CD14-positive monocyte (primary cell): ENCODE measurements at regions not wholly inside any gene's neighbourhood (a gene's known extent, or its start where the extent isn't known, plus 50 kb on each side); places are given as distances from the start of the nearest gene placed in this dataset.
A peak's percentile ranks its signal among the peaks of the same experiment; 100 is the strongest.
"Not testable (repeated sequence)": the region's sequence is repeated elsewhere in the genome, so short reads cannot be mapped to it uniquely, and the experiment has no call there.

Experiments
- DNase-seq, 3 donors: peaks; one replicate each; pipeline ENCODE4 v3.0.0-alpha.2; 2011 to 2022
- H2AFZ ChIP-seq: 2 replicates; pipeline ENCODE4 v1.6.0; 2012; ENCODE audit warnings: mild to moderate bottlenecking, low read depth, low read length, inconsistent platforms; ENCODE audit not compliant: insufficient read depth, poor library complexity, severe bottlenecking
- H3K27ac ChIP-seq, 2 donors: 1 replicate in 1 of 2; 2 replicates in 1 of 2; pipeline ENCODE4 v1.5.1; 2012 to 2013; ENCODE audit warnings: low read length in 2 of 2, control low read depth in 1 of 2, inconsistent platforms in 1 of 2, low read depth in 1 of 2, mild to moderate bottlenecking in 1 of 2
- H3K27me3 ChIP-seq, 2 donors: one replicate each; pipeline versions ENCODE4 v1.6.0 to v1.6.1; 2011 to 2013; ENCODE audit warnings: low read length in 2 of 2; ENCODE audit not compliant: control insufficient read depth in 2 of 2, insufficient read depth in 2 of 2
- H3K36me3 ChIP-seq, 2 donors: replicated peaks in 1 of 2; 1 replicate in 1 of 2; 2 replicates in 1 of 2; pipeline versions ENCODE4 v1.5.1 to v1.6.1; 2012 to 2013; ENCODE audit warnings: low read length in 2 of 2, control low read depth in 1 of 2, inconsistent platforms in 1 of 2, mild to moderate bottlenecking in 1 of 2; ENCODE audit not compliant: insufficient read depth in 2 of 2, control insufficient read depth in 1 of 2
- H3K4me1 ChIP-seq, 2 donors: 1 replicate in 1 of 2; 2 replicates in 1 of 2; pipeline versions ENCODE4 v1.5.1 to v1.6.1; 2012 to 2013; ENCODE audit warnings: low read length in 2 of 2, control low read depth in 1 of 2, inconsistent platforms in 1 of 2, mild to moderate bottlenecking in 1 of 2, moderate library complexity in 1 of 2; ENCODE audit not compliant: insufficient read depth in 2 of 2, control insufficient read depth in 1 of 2
- H3K4me2 ChIP-seq: replicated peaks from 2 replicates; pipeline ENCODE3; 2012; ENCODE audit warnings: low read length, moderate library complexity, mild to moderate bottlenecking; ENCODE audit not compliant: poor library complexity, severe bottlenecking; ENCODE audit errors: extremely low read depth
- H3K4me3 ChIP-seq, 3 experiments: fragments of 200-600 bp in 1 of 3; sonication (generic) in 1 of 3; replicated peaks in 1 of 3; 1 replicate in 2 of 3; 2 replicates in 1 of 3; pipeline ENCODE4 v1.5.1; 2011 to 2013; ENCODE audit warnings: low read length in 3 of 3, mild to moderate bottlenecking in 3 of 3, control low read depth in 2 of 3, low read depth in 2 of 3, inconsistent platforms in 1 of 3, moderate library complexity in 1 of 3
- H3K79me2 ChIP-seq: 2 replicates; pipeline ENCODE4 v1.6.0; 2012; ENCODE audit warnings: mild to moderate bottlenecking, control low read depth, inconsistent platforms, low read length, moderate library complexity; ENCODE audit not compliant: insufficient read depth
- H3K9ac ChIP-seq: 2 replicates; pipeline ENCODE4 v1.6.0; 2017; ENCODE audit warnings: low read length, mild to moderate bottlenecking; ENCODE audit not compliant: insufficient read depth, poor library complexity, severe bottlenecking
- H3K9me3 ChIP-seq, 2 donors: replicated peaks in 1 of 2; 1 replicate in 1 of 2; 2 replicates in 1 of 2; pipeline versions ENCODE4 v1.5.1 to v1.6.1; 2012 to 2013; ENCODE audit warnings: low read length in 2 of 2, control low read depth in 1 of 2; ENCODE audit not compliant: control insufficient read depth in 1 of 2, insufficient read depth in 1 of 2
- H4K20me1 ChIP-seq: 2 replicates; pipeline ENCODE4 v1.6.0; 2012; ENCODE audit warnings: mild to moderate bottlenecking, low read length, control low read depth, moderate library complexity; ENCODE audit not compliant: insufficient read depth
- H3K27ac Mint-ChIP-seq, 7 donors: one replicate each; pipeline ENCODE4 v1.8.0; 2020; ENCODE audit warnings: mild to moderate bottlenecking in 7 of 7, mixed read lengths in 7 of 7, moderate library complexity in 6 of 7, inconsistent platforms in 2 of 7
- H3K27me3 Mint-ChIP-seq, 3 donors: one replicate each; pipeline ENCODE4 v1.8.0; 2021 to 2022; ENCODE audit warnings: low read depth in 3 of 3, mild to moderate bottlenecking in 3 of 3, mixed read lengths in 3 of 3, moderate library complexity in 3 of 3, inconsistent platforms in 1 of 3
- H3K36me3 Mint-ChIP-seq, 2 donors: one replicate each; pipeline ENCODE4 v1.8.0; 2020; ENCODE audit warnings: mixed read lengths in 2 of 2, inconsistent platforms in 1 of 2, mild to moderate bottlenecking in 1 of 2
- H3K4me1 Mint-ChIP-seq: one replicate; pipeline ENCODE4 v1.8.0; 2020; ENCODE audit warnings: mild to moderate bottlenecking, mixed read lengths
- H3K4me3 Mint-ChIP-seq, 2 donors: one replicate each; pipeline ENCODE4 v1.8.0; 2020; ENCODE audit warnings: mild to moderate bottlenecking in 2 of 2, mixed read lengths in 2 of 2, moderate library complexity in 1 of 2
- H3K9me3 Mint-ChIP-seq, 7 donors: one replicate each; pipeline ENCODE4 v1.8.0; 2020 to 2022; ENCODE audit warnings: mixed read lengths in 7 of 7, mild to moderate bottlenecking in 6 of 7, moderate library complexity in 6 of 7, inconsistent platforms in 2 of 7
- WGBS: methylation state at CpG from one replicate; pipeline ENCODE4 v1.1.5; 2013; ENCODE audit warnings: missing lambda C conversion rate; ENCODE audit not compliant: insufficient coverage; 5-methylcytosine and 5-hydroxymethylcytosine counted together
- intact Hi-C, 2 donors: fragments of 100-400 bp; cut with micrococcal nuclease; formaldehyde crosslinking; loops; one replicate each; pipeline versions ENCODE4 v1.15.0 to v1.15.1; 2023
- TF ChIP-seq, protein P1 (sequence below): fragments of 200-600 bp; IDR thresholded peaks from one replicate; pipeline ENCODE4 v1.8.0; 2022; ENCODE audit warnings: antibody characterized with exemption, mild to moderate bottlenecking

DNA sequence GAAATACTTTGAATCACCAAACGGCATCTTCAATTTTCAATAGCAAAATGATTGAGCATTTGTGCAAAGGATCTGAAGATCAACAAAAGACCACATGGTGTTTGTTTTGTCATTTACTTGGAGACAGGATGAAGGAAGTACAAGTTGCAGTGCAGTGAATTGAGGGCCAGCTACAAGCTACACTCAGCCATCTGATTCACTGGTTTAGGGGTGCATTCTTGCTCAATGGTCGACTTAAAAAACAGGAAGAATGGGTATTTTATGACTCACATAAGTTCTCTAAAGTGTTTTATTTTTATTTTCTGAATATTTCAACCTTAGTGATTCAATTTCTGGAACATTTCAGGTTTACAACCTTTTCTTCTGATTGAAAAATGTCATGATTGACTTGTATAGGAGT lies 412.1 kb upstream of the ADAMTSL1 start:
- H3K4me3 ChIP-seq: no peak overlapping the region
- no peak overlapping the region for H3K27ac Mint-ChIP-seq
- intact Hi-C loops: no loop called here
- no peaks in the 10 kb centered on the region for H3K9me3 Mint-ChIP-seq
- no peaks in the 10 kb centered on the region for H3K36me3 Mint-ChIP-seq
- WGBS: 100% methylated on average over 1 of the region's 2 CpGs
- peaks cover 0 to 2% (median 0%) of the 10 kb centered on the region in 3 donors for H3K27me3 Mint-ChIP-seq
- H3K27me3 ChIP-seq: no peaks in the 10 kb centered on the region
- H3K9me3 ChIP-seq: no peaks in the 10 kb centered on the region
- TF ChIP-seq, protein P1, sequence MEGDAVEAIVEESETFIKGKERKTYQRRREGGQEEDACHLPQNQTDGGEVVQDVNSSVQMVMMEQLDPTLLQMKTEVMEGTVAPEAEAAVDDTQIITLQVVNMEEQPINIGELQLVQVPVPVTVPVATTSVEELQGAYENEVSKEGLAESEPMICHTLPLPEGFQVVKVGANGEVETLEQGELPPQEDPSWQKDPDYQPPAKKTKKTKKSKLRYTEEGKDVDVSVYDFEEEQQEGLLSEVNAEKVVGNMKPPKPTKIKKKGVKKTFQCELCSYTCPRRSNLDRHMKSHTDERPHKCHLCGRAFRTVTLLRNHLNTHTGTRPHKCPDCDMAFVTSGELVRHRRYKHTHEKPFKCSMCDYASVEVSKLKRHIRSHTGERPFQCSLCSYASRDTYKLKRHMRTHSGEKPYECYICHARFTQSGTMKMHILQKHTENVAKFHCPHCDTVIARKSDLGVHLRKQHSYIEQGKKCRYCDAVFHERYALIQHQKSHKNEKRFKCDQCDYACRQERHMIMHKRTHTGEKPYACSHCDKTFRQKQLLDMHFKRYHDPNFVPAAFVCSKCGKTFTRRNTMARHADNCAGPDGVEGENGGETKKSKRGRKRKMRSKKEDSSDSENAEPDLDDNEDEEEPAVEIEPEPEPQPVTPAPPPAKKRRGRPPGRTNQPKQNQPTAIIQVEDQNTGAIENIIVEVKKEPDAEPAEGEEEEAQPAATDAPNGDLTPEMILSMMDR: no peak
- H3K27ac ChIP-seq: no peak overlapping the region
- DNase-seq: peak in 1 of 3 donors; percentile 12
- H3K4me3 Mint-ChIP-seq: no peak overlapping the region
- H2AFZ ChIP-seq: no peak overlapping the region
- H4K20me1 ChIP-seq: no peaks in the 10 kb centered on the region
- no peak overlapping the region for H3K4me2 ChIP-seq
- H3K36me3 ChIP-seq: no peaks in the 10 kb centered on the region
- no peaks in the 10 kb centered on the region for H3K4me1 ChIP-seq
- H3K4me1 Mint-ChIP-seq: no peaks in the 10 kb centered on the region
- H3K9ac ChIP-seq: no peak overlapping the region
- no peaks in the 10 kb centered on the region for H3K79me2 ChIP-seq

DNA sequence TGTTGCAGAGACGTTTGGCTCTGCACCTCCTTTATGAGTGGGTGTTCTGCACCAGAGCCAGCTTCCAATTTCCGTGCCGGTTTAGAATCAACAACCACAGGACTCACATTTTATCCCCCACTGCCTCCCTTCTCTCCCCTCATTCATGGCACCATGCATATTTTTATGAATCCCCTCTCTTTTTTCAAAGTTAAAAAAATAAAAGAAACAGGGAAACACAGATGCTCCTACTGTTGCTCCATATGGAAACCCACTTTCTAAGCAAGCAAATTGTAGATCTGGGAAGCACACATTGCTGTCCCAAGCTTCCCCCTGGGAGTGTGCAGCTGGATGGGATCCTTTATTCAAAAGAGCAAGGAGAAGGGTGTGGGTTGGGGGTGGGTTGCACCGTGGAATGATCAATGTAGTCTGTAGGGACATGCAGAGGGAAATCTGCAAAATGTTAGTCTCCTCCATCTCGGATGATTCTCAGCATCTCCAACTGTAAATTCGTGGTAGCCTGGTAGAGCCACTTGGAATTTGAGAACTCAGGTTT lies 410.0 kb upstream of the ADAMTSL1 start:
- Histone ChIP-seq H3K9ac (no peak overlapping the region), H3K4me3 (no peak overlapping the region), H3K79me2 (no peaks in the 10 kb centered on the region), H3K36me3 (no peaks in the 10 kb centered on the region), H3K27me3 (no peaks in the 10 kb centered on the region), H3K4me2 (no peak overlapping the region), H3K9me3 (no peaks in the 10 kb centered on the region), H4K20me1 (no peaks in the 10 kb centered on the region), H3K4me1 (no peaks in the 10 kb centered on the region), H3K27ac (no peak overlapping the region), H2AFZ (no peak overlapping the region)
- Mint-ChIP-seq H3K27ac (no peak overlapping the region), H3K36me3 (no peaks in the 10 kb centered on the region), H3K27me3 (no peaks in the 10 kb centered on the region), H3K9me3 (no peaks in the 10 kb centered on the region), H3K4me3 (no peak overlapping the region), H3K4me1 (no peaks in the 10 kb centered on the region)
- WGBS: 84% methylated on average over 5 of the region's 6 CpGs
- TF ChIP-seq, protein P1: no peak
- intact Hi-C loops: no loop called here
- no peak for DNase-seq

DNA sequence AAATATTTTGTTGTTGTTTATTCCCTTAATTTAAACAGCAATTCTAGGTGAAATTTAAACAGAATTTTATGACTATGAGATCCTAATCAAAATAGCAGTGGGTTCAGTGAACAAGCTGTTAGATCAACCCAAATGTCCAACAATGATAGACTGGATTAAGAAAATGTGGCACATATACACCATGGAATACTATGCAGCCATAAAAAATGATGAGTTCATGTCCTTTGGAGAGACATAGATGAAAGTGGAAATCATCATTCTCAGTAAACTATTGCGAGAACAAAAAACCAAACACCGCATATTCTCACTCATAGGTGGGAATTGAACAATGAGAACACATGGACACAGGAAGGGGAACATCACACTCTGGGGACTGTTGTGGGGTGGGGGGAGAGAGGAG lies 407.3 kb upstream of the ADAMTSL1 start:
- H3K4me1 Mint-ChIP-seq, H3K27ac ChIP-seq, H3K9me3 Mint-ChIP-seq, H3K4me3 Mint-ChIP-seq, H3K9me3 ChIP-seq, H3K27me3 Mint-ChIP-seq, H2AFZ ChIP-seq, H3K36me3 ChIP-seq, H3K27me3 ChIP-seq, H3K79me2 ChIP-seq, H3K4me2 ChIP-seq, H3K27ac Mint-ChIP-seq, H3K9ac ChIP-seq, intact Hi-C loops, H3K4me1 ChIP-seq, H4K20me1 ChIP-seq, DNase-seq, H3K36me3 Mint-ChIP-seq, H3K4me3 ChIP-seq: not testable (repeated sequence)
- WGBS: no CpG with 5 or more reads among the region's 2 CpGs
